ENCODE measurements at regions not wholly inside any gene's neighbourhood (a gene's known extent, or its start where the extent isn't known, plus 50 kb on each side); places are given as distances from the start of the nearest gene placed in this dataset.

DNA sequence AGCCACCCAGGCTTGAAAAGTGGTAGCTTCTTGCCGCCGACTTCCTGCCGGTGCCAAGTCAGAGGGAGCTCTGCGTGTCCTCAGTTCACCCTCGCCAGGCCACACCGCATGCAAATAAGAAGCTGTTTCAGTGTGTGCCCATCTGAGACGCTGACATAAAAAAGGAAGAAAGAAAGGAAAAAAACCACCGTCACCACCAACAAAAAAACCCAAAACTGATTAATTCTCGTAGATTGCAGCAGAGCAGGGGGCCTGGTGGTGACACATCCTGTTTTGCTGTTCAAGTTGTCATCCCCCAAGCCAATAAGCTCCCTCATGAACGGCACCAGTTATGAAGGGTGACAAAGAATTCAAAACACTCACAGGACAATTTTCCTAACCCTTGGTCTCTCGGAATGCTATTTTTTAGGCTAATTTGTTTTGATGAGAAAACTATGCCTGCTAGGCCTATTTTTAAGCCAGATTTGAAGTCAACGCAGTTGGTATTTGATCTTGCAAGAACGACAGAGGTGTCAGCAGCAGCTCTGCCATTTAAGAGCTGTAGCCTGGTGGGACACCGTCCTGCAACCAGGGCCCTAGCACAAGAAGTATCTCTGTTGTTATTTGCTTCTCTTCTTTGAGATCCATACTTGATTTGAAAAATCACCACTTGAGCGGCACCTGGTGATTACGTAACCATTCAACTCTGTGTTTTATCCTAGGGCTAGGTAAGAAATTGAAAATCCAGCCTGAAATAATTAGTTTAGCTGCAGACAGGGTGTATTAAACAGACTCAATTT lies 145.6 kb downstream of the PFKFB3 start:
- peak; percentile 92 for DNase-seq (ENCODE audit: low spot score)
- Mint-ChIP-seq H3K4me3 (peak overlapping the region; percentile 84), H3K27me3 (no peaks in the 10 kb centered on the region), H3K4me1 (ENCODE audit: low read depth in 2 of 2) (peaks cover 62 to 67% of the 10 kb centered on the region in 2 donors), H3K9me3 (peaks cover 10% of the 10 kb centered on the region), H3K27ac (peak overlapping the region; percentile 95 to 99), H3K36me3 (peaks cover 8% of the 10 kb centered on the region)
- peak; percentile 95 to 97 for ATAC-seq

DNA sequence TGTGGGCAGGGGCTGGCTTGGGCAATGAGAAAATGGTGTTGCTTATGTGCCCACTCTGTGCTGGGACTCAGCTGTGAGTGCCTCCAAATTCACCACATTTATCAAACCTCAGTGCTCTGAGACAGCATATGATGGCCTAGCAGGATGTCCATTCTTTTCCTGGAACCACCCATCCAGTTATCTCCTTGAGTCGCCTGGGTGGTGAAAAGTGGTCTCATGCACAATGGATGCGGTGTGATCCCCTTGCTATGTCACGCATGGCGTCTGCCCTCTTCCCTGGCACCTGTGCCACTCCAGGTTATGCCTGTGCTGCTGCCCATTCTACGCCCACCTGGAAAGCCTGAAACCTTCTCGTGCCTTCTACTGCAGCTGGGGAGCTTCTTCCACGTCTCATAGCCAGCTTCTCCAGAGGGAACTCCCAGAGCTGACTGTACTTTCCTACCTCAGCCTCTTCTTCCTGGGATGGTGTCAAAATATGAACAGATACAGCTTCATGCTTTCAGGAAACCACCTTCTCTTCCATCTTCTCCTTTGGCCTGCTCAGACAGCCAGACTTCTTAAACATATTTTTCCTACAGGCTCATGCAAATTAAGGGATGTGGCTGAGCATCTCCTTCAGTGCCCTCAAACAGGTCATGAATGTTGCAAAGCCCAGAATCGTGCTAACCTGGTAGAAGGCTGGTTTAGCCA lies 147.3 kb downstream of the PFKFB3 start:
- peaks cover 58 to 65% of the 10 kb centered on the region in 2 donors for H3K4me1 Mint-ChIP-seq (ENCODE audit: low read depth in 2 of 2)
- no peak for ATAC-seq
- H3K4me3 Mint-ChIP-seq, result peak overlapping the region; percentile 8
- peak overlapping the region; percentile 95 to 99 for H3K27ac Mint-ChIP-seq
- no peak for DNase-seq (ENCODE audit: low spot score)
- H3K9me3 Mint-ChIP-seq, result peaks cover 7% of the 10 kb centered on the region
- no peaks in the 10 kb centered on the region for H3K27me3 Mint-ChIP-seq
- peaks cover 11% of the 10 kb centered on the region for H3K36me3 Mint-ChIP-seq

DNA sequence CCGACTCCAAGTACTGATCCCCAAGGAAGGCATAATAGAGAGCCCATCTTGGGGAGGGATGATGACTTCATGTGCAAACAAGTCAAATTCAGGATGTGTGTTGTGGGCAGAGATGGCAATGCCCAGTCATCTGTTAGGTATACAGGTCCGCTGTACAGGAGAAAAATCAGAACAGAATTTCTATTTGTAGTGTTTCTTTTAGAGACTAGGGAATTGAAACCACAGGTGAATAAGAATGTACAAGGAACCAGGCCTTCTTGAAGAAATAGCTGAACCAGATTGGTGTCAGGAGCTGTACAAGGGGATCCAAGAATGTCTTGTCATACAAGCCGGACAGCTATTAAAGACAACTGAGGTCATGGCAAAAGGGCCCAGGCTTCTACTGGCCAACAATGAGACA lies 147.9 kb downstream of the PFKFB3 start:
- no peak for DNase-seq (ENCODE audit: low spot score)
- Mint-ChIP-seq H3K4me3 (peak overlapping the region; percentile 8), H3K9me3 (peaks cover 2% of the 10 kb centered on the region), H3K36me3 (peaks cover 11% of the 10 kb centered on the region), H3K4me1 (ENCODE audit: low read depth in 2 of 2) (peaks cover 53 to 59% of the 10 kb centered on the region in 2 donors), H3K27ac (peak overlapping the region; percentile 95 to 99), H3K27me3 (no peaks in the 10 kb centered on the region)
- no peak for ATAC-seq

DNA sequence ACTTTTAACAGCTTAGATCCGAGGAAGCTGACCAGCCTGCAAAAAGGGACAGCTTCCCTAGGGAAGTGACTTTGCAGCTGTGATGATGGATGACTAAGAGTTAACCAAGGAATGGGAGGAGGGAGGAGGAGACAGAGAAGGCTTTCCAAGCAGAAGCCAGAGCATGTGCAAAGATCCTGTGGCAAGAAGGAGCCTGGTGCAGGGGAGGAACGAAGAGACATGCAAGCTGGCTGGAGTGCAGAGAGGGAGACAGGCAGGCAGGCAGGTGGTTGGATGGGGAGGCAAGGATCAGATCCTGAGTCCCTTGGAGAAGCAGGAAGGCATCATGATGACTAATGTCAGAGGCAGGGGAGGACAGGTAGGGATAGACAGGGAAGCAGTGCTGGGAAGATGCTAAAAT lies 148.8 kb downstream of the PFKFB3 start:
- Mint-ChIP-seq H3K27ac (peak overlapping the region in 1 of 2 donors; percentile 99), H3K36me3 (peaks cover 13% of the 10 kb centered on the region), H3K9me3 (no peaks in the 10 kb centered on the region), H3K27me3 (no peaks in the 10 kb centered on the region), H3K4me1 (ENCODE audit: low read depth in 2 of 2) (peaks cover 45 to 51% of the 10 kb centered on the region in 2 donors), H3K4me3 (no peak overlapping the region)
- no peak for DNase-seq (ENCODE audit: low spot score)
- ATAC-seq, result no peak

DNA sequence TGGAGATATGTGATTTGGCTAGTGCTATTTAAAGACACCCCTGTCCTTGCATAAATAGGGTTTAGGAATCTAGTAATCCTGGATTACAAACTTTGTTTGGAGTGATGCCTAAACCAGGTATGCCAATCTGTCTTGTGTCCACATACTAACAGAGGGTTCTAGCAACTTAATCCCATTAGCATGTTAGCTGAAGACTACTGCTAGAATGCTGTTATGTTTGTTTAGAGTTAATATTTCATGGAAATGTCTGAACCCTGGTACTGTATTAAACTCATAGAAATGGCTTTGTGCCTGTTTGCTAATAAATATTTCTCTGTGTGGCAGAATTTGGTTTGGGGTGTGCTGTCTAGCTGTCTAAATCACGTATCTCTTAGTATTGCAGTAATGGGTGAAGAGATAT lies 150.8 kb downstream of the PFKFB3 start:
- H3K4me1 Mint-ChIP-seq (ENCODE audit: low read depth in 2 of 2), result peaks cover 30% of the 10 kb centered on the region in 2 donors
- ATAC-seq (no peak), DNase-seq (ENCODE audit: low spot score) (no peak)
- H3K9me3 Mint-ChIP-seq, result peaks cover 6% of the 10 kb centered on the region
- H3K36me3 Mint-ChIP-seq, result peaks cover 20% of the 10 kb centered on the region
- H3K27me3 Mint-ChIP-seq, result no peaks in the 10 kb centered on the region
- no peak overlapping the region for H3K27ac Mint-ChIP-seq
- H3K4me3 Mint-ChIP-seq, result no peak overlapping the region

DNA sequence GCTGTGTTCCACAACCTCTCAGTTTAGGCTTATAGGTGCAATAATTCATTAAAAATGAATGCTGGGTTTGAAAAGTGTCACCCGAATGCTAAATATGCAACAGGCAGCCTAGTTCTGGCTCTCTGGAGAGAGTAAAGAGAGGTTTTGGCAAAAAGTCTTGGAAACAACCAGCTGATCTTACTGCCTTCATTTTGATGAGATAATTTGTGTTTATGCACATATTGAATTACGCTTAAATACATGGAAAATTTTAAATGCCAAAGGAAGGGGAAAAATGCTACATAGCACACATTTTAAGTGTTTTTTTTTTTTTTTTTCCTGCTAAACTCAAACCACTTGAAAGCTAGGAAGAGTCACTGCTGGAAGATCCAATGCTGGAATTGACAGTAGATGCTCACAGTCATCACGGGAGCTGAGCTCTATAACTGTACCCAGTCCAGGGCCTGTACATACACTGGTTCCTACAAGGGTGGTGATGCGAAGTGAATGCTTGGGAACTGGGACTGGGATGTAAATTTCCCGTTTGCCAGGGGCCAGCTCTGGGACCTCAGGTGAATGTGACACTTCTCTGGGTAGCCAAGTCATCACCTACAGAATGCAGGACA lies 151.5 kb downstream of the PFKFB3 start:
- ATAC-seq (no peak), DNase-seq (ENCODE audit: low spot score) (no peak)
- no peaks in the 10 kb centered on the region for H3K27me3 Mint-ChIP-seq
- H3K27ac Mint-ChIP-seq, result no peak overlapping the region
- H3K9me3 Mint-ChIP-seq, result peaks cover 8% of the 10 kb centered on the region
- no peak overlapping the region for H3K4me3 Mint-ChIP-seq
- peaks cover 27% of the 10 kb centered on the region for H3K36me3 Mint-ChIP-seq
- H3K4me1 Mint-ChIP-seq (ENCODE audit: low read depth in 2 of 2), result peaks cover 23 to 25% of the 10 kb centered on the region in 2 donors

DNA sequence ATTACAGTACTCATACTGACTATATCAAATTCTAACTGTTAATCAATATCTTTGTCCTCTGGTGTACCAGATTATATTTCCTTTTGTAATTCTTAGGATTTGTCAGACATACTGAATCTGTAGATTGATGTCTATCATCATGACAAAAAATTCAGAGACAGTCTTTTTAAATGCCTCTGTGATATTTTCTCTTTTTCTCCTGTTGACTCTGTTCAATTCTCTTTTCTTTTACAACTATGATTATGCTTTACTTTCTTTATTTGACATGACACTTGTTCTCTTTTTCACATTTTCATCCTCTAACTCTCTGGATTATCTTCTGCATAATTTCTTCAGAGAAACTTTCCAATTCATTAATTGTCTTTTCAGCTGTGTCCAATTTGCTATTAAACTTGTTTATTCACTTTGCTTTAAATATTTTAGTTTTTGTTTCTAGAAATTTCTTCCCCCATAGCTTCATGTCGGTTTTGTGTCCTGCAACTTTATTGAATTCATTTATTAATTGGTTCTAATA lies 153.6 kb downstream of the PFKFB3 start:
- no peak overlapping the region for H3K4me3 Mint-ChIP-seq
- peaks cover 41% of the 10 kb centered on the region for H3K36me3 Mint-ChIP-seq
- no peak overlapping the region for H3K27ac Mint-ChIP-seq
- H3K9me3 Mint-ChIP-seq, result peaks cover 12% of the 10 kb centered on the region
- H3K4me1 Mint-ChIP-seq (ENCODE audit: low read depth in 2 of 2), result peaks cover 5 to 9% of the 10 kb centered on the region in 2 donors
- H3K27me3 Mint-ChIP-seq, result no peaks in the 10 kb centered on the region
- DNase-seq (ENCODE audit: low spot score) (no peak), ATAC-seq (no peak)

DNA sequence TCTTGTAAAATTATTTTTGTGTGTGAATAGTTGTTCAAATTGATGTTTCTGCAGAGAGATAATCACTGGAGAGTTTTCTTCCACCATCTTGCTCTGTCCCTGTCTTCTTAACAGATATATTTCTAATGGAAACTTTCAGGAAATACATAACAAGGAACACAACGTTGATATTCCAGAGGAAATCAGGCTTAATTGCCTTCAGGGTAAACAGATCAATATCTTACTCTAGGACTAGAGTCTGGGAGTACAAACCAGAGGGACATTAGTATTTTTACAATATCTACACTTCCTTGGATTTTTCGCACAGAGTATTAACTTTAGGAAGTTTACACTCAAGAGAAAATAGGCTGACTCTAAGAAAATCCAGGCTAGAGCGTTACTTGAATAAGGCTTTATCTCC lies 159.1 kb downstream of the PFKFB3 start:
- H3K9me3 Mint-ChIP-seq, result peaks cover 14% of the 10 kb centered on the region
- peaks cover 0 to 5% of the 10 kb centered on the region in 2 donors for H3K4me1 Mint-ChIP-seq (ENCODE audit: low read depth in 2 of 2)
- H3K27me3 Mint-ChIP-seq, result no peaks in the 10 kb centered on the region
- no peak overlapping the region for H3K4me3 Mint-ChIP-seq
- ATAC-seq (no peak), DNase-seq (ENCODE audit: low spot score) (no peak)
- H3K36me3 Mint-ChIP-seq, result peaks cover 26% of the 10 kb centered on the region
- H3K27ac Mint-ChIP-seq, result peak overlapping the region in 1 of 2 donors; percentile 49

DNA sequence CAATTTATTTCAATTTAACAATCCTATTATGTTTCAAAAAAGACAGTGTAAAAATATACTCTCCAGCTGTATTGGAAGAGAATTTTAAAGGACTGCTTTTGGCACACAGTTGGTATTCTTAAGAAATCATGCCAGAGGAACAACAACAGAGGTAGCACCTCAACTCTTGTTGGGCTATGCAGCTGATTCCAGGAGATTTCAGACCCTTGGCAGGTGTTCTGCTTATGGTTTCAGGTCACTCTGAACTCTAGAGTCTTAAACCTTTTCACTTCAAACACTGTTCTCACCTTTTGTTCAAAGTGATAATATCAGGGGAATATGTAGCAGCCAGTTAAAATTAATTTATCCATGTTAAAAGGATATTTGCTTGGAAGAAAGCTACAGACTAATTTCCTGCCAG lies 160.1 kb downstream of the PFKFB3 start:
- Mint-ChIP-seq H3K27ac (no peak overlapping the region), H3K9me3 (peaks cover 12% of the 10 kb centered on the region), H3K36me3 (peaks cover 26% of the 10 kb centered on the region), H3K4me1 (ENCODE audit: low read depth in 2 of 2) (peaks cover 0 to 5% of the 10 kb centered on the region in 2 donors), H3K4me3 (no peak overlapping the region), H3K27me3 (peaks cover 0 to under 1% of the 10 kb centered on the region in 2 donors)
- DNase-seq (ENCODE audit: low spot score) (no peak), ATAC-seq (no peak)

DNA sequence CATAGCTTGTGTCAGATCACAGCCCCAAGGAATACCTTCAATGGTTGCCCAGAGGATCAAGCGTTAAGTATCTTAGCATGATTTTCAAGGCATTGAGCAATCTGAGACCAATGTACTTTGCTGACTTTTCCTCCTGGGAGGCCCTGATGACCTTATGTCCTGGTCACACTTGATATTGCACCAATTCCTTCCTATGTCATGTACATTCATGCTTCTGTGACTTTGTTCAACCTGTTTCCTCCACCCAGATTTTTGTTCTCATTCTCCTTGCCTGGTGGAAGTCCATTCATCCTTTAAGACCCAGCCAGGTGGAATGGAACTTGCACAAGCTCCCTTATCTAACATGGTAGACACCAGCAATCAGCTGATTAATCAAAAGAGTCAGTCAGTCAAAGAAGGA lies 160.8 kb downstream of the PFKFB3 start:
- Mint-ChIP-seq H3K9me3 (peaks cover 8% of the 10 kb centered on the region), H3K4me3 (no peak overlapping the region), H3K27me3 (peaks cover 0 to 3% of the 10 kb centered on the region in 2 donors), H3K4me1 (ENCODE audit: low read depth in 2 of 2) (peaks cover 0 to 5% of the 10 kb centered on the region in 2 donors), H3K27ac (no peak overlapping the region), H3K36me3 (peaks cover 21% of the 10 kb centered on the region)
- DNase-seq (ENCODE audit: low spot score) (no peak), ATAC-seq (no peak)

DNA sequence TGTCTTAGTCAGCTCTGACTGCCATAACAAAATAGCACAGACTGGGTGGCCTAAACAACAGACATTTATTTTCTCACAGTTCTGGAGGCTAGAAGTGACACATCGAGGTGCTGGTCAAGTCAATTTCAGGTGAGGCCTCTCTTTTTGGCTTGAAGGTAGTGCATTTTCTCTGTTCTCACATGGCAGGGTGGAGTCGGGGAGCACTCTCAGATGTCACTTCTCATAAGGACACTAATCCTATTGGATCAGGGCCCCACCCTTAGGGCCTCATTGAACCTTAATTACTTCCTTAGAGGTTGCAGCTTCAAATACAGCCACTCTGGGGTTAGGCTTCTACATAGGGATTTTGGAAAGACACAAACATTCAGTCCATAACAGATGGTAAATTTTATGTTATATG lies 161.6 kb downstream of the PFKFB3 start:
- peaks cover 13% of the 10 kb centered on the region for H3K36me3 Mint-ChIP-seq

DNA sequence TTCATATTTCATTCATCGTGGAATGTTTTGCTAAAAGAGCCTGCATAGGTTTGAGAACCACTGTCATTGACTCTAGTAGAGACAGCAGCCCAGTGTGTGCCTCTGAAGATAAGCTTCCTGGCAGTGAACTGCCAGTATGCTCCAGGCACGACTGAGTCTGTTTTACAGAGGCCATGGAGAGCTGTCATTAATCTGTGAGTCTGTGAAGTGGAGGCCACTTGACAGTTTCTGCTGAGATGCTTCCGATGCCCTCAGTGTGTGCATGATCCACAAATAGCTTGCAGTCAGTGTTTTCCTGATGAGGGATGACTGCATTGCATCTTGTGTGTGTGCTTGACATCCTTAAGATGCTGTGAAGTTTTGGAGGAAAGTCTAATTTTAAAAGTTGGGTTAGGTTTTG lies 162.2 kb downstream of the PFKFB3 start:
- peaks cover 0 to 3% of the 10 kb centered on the region in 2 donors for H3K27me3 Mint-ChIP-seq
- ATAC-seq, result no peak
- no peak overlapping the region for H3K27ac Mint-ChIP-seq
- H3K36me3 Mint-ChIP-seq, result peaks cover 9% of the 10 kb centered on the region
- no peak overlapping the region for H3K4me3 Mint-ChIP-seq
- peaks cover 6% of the 10 kb centered on the region for H3K9me3 Mint-ChIP-seq
- H3K4me1 Mint-ChIP-seq (ENCODE audit: low read depth in 2 of 2), result peaks cover 0 to 5% of the 10 kb centered on the region in 2 donors
- DNase-seq (ENCODE audit: low spot score), result no peak

More for the DNA sequence above, 161.6 kb downstream of the PFKFB3 start:
- peaks cover 0 to 3% of the 10 kb centered on the region in 2 donors for H3K27me3 Mint-ChIP-seq
- DNase-seq (ENCODE audit: low spot score) (no peak), ATAC-seq (no peak)
- no peak overlapping the region for H3K27ac Mint-ChIP-seq
- H3K9me3 Mint-ChIP-seq, result peaks cover 6% of the 10 kb centered on the region
- no peak overlapping the region for H3K4me3 Mint-ChIP-seq
- peaks cover 0 to 5% of the 10 kb centered on the region in 2 donors for H3K4me1 Mint-ChIP-seq (ENCODE audit: low read depth in 2 of 2)

DNA sequence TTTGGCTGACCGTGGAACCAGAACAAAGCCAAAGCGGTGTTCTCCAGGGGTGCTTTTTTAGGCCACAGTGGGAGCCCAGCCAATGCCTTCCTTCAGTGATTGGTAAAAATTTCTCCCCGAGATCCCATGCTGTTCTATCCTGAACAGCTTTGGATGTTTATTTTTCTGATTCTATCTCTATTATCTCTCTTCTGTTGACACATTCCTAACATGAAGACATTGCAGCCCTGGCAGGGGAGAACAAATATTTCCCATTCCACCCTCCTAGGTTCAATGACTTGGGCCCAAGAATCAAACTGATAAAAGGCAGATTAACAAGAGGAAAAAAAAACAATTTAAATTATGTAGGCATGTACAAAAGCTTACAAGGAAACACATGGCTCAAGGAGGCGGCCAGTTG lies 162.7 kb downstream of the PFKFB3 start:
- no peak for DNase-seq (ENCODE audit: low spot score)
- no peak for ATAC-seq
- Mint-ChIP-seq H3K27me3 (peaks cover 0 to 3% of the 10 kb centered on the region in 2 donors), H3K4me1 (ENCODE audit: low read depth in 2 of 2) (peaks cover 0 to 5% of the 10 kb centered on the region in 2 donors), H3K9me3 (peaks cover 5% of the 10 kb centered on the region), H3K36me3 (peaks cover 7% of the 10 kb centered on the region), H3K4me3 (no peak overlapping the region), H3K27ac (no peak overlapping the region)
